Activated naive CD8-positive, alpha-beta T cell treated with anti-CD3 and anti-CD28 coated beads, Interleukin-2, amount 10 ng/mL, durations not matched to agents 7 days and 5 days (primary cell): ENCODE measurements at regions not wholly inside any gene's neighbourhood (a gene's known extent, or its start where the extent isn't known, plus 50 kb on each side); places are given as distances from the start of the nearest gene placed in this dataset.
"Not testable (repeated sequence)": the region's sequence is repeated elsewhere in the genome, so short reads cannot be mapped to it uniquely, and the experiment has no call there.

Source experiments
- ATAC-seq: fragments of 150-1000 bp; cut with Tn5 transposase; one replicate; pipeline ENCODE4 v1.10.0; 2021; ENCODE audit warnings: low read depth, moderate library complexity
- POLR2A ChIA-PET: fragments of 350-600 bp; sonication (Branson Sonifier 250); formaldehyde crosslinking; loops from one replicate; lab custom pipeline; 2021; ENCODE audit warnings: antibody characterized with exemption; lab: Charles Lee
- DNase-seq: peaks from one replicate; pipeline ENCODE4 v3.0.0; 2021
- H3K27ac Mint-ChIP-seq: one replicate; pipeline ENCODE4 v1.8.0; 2022; ENCODE audit warnings: mild to moderate bottlenecking, mixed read lengths
- H3K27me3 Mint-ChIP-seq: one replicate; pipeline ENCODE4 v1.8.0; 2022; ENCODE audit warnings: mild to moderate bottlenecking, moderate library complexity, mixed read lengths
- H3K36me3 Mint-ChIP-seq: one replicate; pipeline ENCODE4 v1.8.0; 2021; ENCODE audit warnings: mild to moderate bottlenecking, mixed read lengths
- H3K4me1 Mint-ChIP-seq: one replicate; pipeline ENCODE4 v1.8.0; 2021; ENCODE audit warnings: mixed read lengths
- H3K4me3 Mint-ChIP-seq: one replicate; pipeline ENCODE4 v1.8.0; 2022; ENCODE audit warnings: mild to moderate bottlenecking, moderate library complexity, mixed read lengths
- H3K9me3 Mint-ChIP-seq: one replicate; pipeline ENCODE4 v1.8.0; 2021; ENCODE audit warnings: mixed read lengths

DNA sequence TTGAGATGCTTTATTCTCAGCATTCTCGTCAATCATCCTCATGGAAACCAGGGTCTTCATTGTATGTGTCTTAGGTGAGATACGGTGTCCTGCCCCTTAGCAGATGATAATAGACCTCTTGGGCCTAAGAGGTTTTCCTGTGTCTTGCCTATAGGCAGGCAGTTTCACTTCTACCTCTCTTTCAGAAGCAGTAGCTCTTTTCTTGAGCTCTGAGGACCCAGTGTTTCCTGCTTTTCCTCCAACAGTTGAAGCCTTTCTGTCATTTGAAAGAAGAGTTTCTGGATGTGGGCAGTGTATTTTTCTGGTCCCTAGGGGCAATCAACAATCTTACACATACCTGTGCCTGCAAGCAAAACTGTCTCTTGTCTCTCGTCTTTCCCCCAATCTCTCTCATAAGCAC, 1550.3 kb upstream of the LRRTM3 start:
- DNase-seq: no peak
- no peaks in the 10 kb centered on the region for H3K4me1 Mint-ChIP-seq
- no peak overlapping the region for H3K4me3 Mint-ChIP-seq
- POLR2A ChIA-PET: no interaction called here
- H3K27ac Mint-ChIP-seq: no peak overlapping the region
- peaks cover 2% of the 10 kb centered on the region for H3K9me3 Mint-ChIP-seq
- ATAC-seq: no peak
- H3K36me3 Mint-ChIP-seq: no peaks in the 10 kb centered on the region
- no peaks in the 10 kb centered on the region for H3K27me3 Mint-ChIP-seq

- no peak overlapping the region for H3K27ac Mint-ChIP-seq
- no peak for ATAC-seq
- no peaks in the 10 kb centered on the region for H3K27me3 Mint-ChIP-seq
- no peaks in the 10 kb centered on the region for H3K36me3 Mint-ChIP-seq
- POLR2A ChIA-PET: no interaction called here
- peaks cover 2% of the 10 kb centered on the region for H3K9me3 Mint-ChIP-seq
- no peak overlapping the region for H3K4me3 Mint-ChIP-seq
- DNase-seq: no peak
- H3K4me1 Mint-ChIP-seq: no peaks in the 10 kb centered on the region
These were observed 1548.1 kb upstream of the LRRTM3 start for GRCh38 chr10:65377687-65378086.

DNA sequence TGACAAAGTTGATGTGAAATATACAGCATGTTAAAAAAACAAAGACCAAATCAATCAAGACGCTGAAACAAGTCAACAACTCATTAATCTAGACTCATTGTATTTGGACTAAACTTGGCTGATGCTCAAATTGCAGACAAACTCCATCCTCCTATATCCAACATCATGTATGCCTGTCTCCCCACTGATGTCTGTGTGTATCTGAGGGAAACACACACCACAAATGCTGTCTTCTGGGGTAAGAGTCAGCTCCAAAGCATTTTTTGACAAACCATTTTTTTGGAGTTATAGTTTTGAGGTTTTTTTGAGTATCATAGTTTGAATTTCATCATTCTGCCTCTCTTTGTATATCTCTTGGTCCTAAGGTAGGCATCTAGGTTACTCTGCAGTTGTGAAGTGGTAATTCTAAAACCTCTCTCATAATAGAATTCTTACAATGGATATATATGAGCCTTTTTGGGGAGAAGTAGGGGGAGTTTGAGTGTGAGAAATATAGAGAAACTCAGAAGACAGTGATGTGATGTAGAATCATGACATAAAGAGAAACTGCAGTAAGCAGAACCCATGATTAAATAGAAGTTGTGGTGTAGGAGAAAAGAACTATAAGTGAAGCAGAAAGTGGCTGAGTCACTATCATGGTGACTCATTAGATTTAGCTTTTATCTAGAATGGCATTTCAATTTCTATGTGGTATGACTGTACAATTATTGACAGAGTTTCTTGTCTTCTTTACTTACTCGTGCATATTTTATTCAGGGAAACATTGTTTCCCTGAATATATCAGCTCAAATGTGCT, 1531.1 kb upstream of the LRRTM3 start:
- Mint-ChIP-seq H3K36me3 (no peaks in the 10 kb centered on the region), H3K27me3 (no peaks in the 10 kb centered on the region), H3K4me1 (no peaks in the 10 kb centered on the region), H3K4me3 (no peak overlapping the region), H3K9me3 (peaks cover 7% of the 10 kb centered on the region), H3K27ac (no peak overlapping the region)
- DNase-seq: no peak
- POLR2A ChIA-PET: no interaction called here
- no peak for ATAC-seq

GRCh38 chr10:65395631-65396030, 1530.2 kb upstream of the LRRTM3 start:
- H3K4me1 Mint-ChIP-seq: no peaks in the 10 kb centered on the region
- no peak for ATAC-seq
- H3K4me3 Mint-ChIP-seq: no peak overlapping the region
- H3K27me3 Mint-ChIP-seq: no peaks in the 10 kb centered on the region
- DNase-seq: no peak
- H3K9me3 Mint-ChIP-seq: peaks cover 7% of the 10 kb centered on the region
- POLR2A ChIA-PET: no interaction called here
- H3K27ac Mint-ChIP-seq: no peak overlapping the region
- no peaks in the 10 kb centered on the region for H3K36me3 Mint-ChIP-seq

- H3K4me3 Mint-ChIP-seq: no peak overlapping the region
- ATAC-seq (no peak), DNase-seq (no peak)
- H3K4me1 Mint-ChIP-seq: no peaks in the 10 kb centered on the region
- H3K36me3 Mint-ChIP-seq: no peaks in the 10 kb centered on the region
- no peaks in the 10 kb centered on the region for H3K27me3 Mint-ChIP-seq
- no peak overlapping the region for H3K27ac Mint-ChIP-seq
- H3K9me3 Mint-ChIP-seq: peaks cover 7% of the 10 kb centered on the region
- POLR2A ChIA-PET: no interaction called here
These were observed 1528.8 kb upstream of the LRRTM3 start for GRCh38 chr10:65396997-65397396.

GRCh38 chr10:65408401-65408800, 1517.4 kb upstream of the LRRTM3 start:
- Mint-ChIP-seq H3K4me3 (no peak overlapping the region), H3K9me3 (peaks cover 2% of the 10 kb centered on the region), H3K36me3 (no peaks in the 10 kb centered on the region), H3K4me1 (no peaks in the 10 kb centered on the region), H3K27me3 (no peaks in the 10 kb centered on the region), H3K27ac (no peak overlapping the region)
- no peak for DNase-seq
- no peak for ATAC-seq
- POLR2A ChIA-PET: no interaction called here

- no peaks in the 10 kb centered on the region for H3K27me3 Mint-ChIP-seq
- H3K36me3 Mint-ChIP-seq: no peaks in the 10 kb centered on the region
- ATAC-seq (no peak), DNase-seq (no peak)
- H3K4me3 Mint-ChIP-seq: no peak overlapping the region
- POLR2A ChIA-PET: no interaction called here
- no peak overlapping the region for H3K27ac Mint-ChIP-seq
- peaks cover 2% of the 10 kb centered on the region for H3K9me3 Mint-ChIP-seq
- no peaks in the 10 kb centered on the region for H3K4me1 Mint-ChIP-seq
These were observed 1512.8 kb upstream of the LRRTM3 start for GRCh38 chr10:65413001-65413400.

DNA sequence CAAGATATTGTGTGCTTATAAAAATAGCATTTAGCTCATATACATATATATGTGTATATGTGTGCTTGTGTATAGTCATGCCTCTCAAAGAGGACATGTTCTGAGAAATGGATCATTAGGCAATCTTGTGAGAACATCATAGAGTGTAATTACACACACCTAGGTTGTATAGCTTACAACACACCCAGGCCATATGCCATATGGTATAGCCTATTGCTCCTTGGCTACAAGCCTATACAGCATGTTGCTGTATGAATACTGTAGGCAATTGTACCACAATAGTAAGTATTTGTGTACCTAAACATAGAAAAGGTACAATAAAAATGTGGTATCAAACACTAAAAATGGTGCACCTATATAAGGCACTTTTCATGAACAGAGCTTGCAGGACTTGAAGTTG, 1510.5 kb upstream of the LRRTM3 start:
- DNase-seq (no peak), ATAC-seq (no peak)
- Mint-ChIP-seq H3K27ac (no peak overlapping the region), H3K27me3 (no peaks in the 10 kb centered on the region), H3K4me1 (no peaks in the 10 kb centered on the region), H3K4me3 (no peak overlapping the region), H3K9me3 (no peaks in the 10 kb centered on the region), H3K36me3 (no peaks in the 10 kb centered on the region)
- POLR2A ChIA-PET: no interaction called here

GRCh38 chr10:65416094-65416493, 1509.7 kb upstream of the LRRTM3 start:
- POLR2A ChIA-PET: no interaction called here
- Mint-ChIP-seq H3K27ac (no peak overlapping the region), H3K36me3 (no peaks in the 10 kb centered on the region), H3K4me3 (no peak overlapping the region), H3K9me3 (no peaks in the 10 kb centered on the region), H3K27me3 (no peaks in the 10 kb centered on the region), H3K4me1 (no peaks in the 10 kb centered on the region)
- DNase-seq: no peak
- no peak for ATAC-seq

- H3K27me3 Mint-ChIP-seq: no peaks in the 10 kb centered on the region
- DNase-seq (no peak), ATAC-seq (no peak)
- H3K9me3 Mint-ChIP-seq: no peaks in the 10 kb centered on the region
- H3K4me1 Mint-ChIP-seq: no peaks in the 10 kb centered on the region
- no peaks in the 10 kb centered on the region for H3K36me3 Mint-ChIP-seq
- H3K4me3 Mint-ChIP-seq: no peak overlapping the region
- POLR2A ChIA-PET: no interaction called here
- no peak overlapping the region for H3K27ac Mint-ChIP-seq
These were observed 1506.2 kb upstream of the LRRTM3 start for GRCh38 chr10:65419629-65420028.

DNA sequence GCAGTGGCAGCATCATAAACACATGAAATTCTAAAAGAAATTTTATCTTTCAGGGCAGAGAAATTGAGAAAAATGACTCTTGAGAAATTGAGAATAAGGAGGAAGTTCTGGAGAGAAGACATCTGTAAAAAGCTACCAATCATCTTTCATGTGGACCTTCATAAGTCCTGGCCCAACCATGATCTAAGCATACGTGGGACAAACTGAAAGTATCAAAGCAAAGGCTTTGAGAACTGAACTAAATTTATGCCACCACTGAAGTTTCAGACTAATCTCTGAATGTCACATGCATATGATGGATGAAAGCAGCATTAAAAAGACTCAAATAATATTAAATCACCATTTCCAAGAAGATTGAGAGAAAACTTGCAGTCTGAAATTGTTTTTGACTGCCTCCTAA, 1502.8 kb upstream of the LRRTM3 start:
- Mint-ChIP-seq H3K4me1 (no peaks in the 10 kb centered on the region), H3K27ac (no peak overlapping the region), H3K9me3 (no peaks in the 10 kb centered on the region), H3K36me3 (no peaks in the 10 kb centered on the region), H3K4me3 (no peak overlapping the region), H3K27me3 (no peaks in the 10 kb centered on the region)
- ATAC-seq: no peak
- POLR2A ChIA-PET: no interaction called here
- no peak for DNase-seq

DNA sequence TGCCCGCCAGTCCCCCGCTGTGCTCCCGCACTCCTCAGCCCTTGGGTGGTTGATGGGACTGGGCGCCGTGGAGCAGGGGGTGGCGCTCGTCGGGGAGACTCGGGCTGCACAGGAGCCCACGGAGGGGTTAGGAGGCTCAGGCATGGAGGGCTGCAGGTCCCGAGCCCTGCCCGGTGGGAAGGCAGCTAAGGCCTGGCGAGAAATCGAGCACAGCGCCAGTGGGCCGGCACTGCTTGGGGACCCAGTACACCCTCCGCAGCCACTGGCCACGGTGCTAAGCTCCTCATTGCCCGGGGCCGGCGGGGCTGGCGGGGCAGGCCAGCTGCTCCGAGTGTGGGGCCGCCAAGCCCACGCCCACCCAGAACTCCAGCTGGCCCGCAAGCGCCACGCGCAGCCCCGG, 1496.5 kb upstream of the LRRTM3 start:
- DNase-seq, POLR2A ChIA-PET, H3K4me3 Mint-ChIP-seq, H3K36me3 Mint-ChIP-seq, H3K27ac Mint-ChIP-seq, H3K4me1 Mint-ChIP-seq, ATAC-seq, H3K9me3 Mint-ChIP-seq, H3K27me3 Mint-ChIP-seq: not testable (repeated sequence)

- DNase-seq (no peak), ATAC-seq (no peak)
- no peak overlapping the region for H3K27ac Mint-ChIP-seq
- no peaks in the 10 kb centered on the region for H3K36me3 Mint-ChIP-seq
- no peak overlapping the region for H3K4me3 Mint-ChIP-seq
- H3K27me3 Mint-ChIP-seq: no peaks in the 10 kb centered on the region
- peaks cover 2% of the 10 kb centered on the region for H3K9me3 Mint-ChIP-seq
- H3K4me1 Mint-ChIP-seq: no peaks in the 10 kb centered on the region
- POLR2A ChIA-PET: no interaction called here
These were observed 1494.9 kb upstream of the LRRTM3 start for GRCh38 chr10:65430979-65431378.

DNA sequence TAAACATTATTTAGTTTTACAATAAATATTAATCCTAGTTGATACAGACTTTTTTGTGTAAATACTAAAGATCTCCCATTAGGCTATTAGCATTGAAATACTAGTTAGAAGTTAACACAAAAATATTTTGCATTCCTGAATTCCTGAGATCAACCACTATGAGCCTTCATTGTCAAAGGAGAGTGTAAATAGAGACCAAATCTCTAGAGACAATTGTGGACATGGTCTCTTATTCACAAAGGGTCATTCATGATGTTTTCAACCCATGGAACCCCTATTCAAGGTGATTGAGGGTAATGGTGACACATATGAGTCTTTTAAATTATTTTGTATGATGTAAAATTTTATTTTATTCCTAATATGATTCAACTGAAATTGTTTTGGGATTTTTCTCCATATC, 1454.8 kb upstream of the LRRTM3 start:
- peaks cover 5% of the 10 kb centered on the region for H3K9me3 Mint-ChIP-seq
- no peak for ATAC-seq
- H3K4me3 Mint-ChIP-seq: no peak overlapping the region
- H3K27me3 Mint-ChIP-seq: no peaks in the 10 kb centered on the region
- POLR2A ChIA-PET: no interaction called here
- DNase-seq: no peak
- H3K36me3 Mint-ChIP-seq: no peaks in the 10 kb centered on the region
- H3K4me1 Mint-ChIP-seq: no peaks in the 10 kb centered on the region
- no peak overlapping the region for H3K27ac Mint-ChIP-seq
